H9 (cell line): ENCODE measurements at regions not wholly inside any gene's neighbourhood (a gene's known extent, or its start where the extent isn't known, plus 50 kb on each side); places are given as distances from the start of the nearest gene placed in this dataset.

ENCODE experiments used
- DNase-seq: peaks from one replicate; pipeline ENCODE4 v3.0.0-alpha.2; 2017
- H2AFZ ChIP-seq: one replicate; pipeline ENCODE4 v1.6.1; 2013; ENCODE audit warnings: mild to moderate bottlenecking, low read length, control low read depth, moderate library complexity
- H2AK5ac ChIP-seq: 2 replicates; pipeline ENCODE4 v1.6.1; 2013; ENCODE audit warnings: low read length, control low read depth, mixed read lengths; ENCODE audit not compliant: insufficient read length
- H2BK120ac ChIP-seq: one replicate; pipeline ENCODE4 v1.6.1; 2013; ENCODE audit warnings: low read depth, mild to moderate bottlenecking, low read length, control low read depth, inconsistent platforms; ENCODE audit not compliant: poor library complexity, severe bottlenecking
- H2BK12ac ChIP-seq: 2 replicates; pipeline ENCODE4 v1.6.1; 2013; ENCODE audit warnings: low read length, control low read depth, mixed read lengths, low read depth; ENCODE audit not compliant: insufficient read length
- H2BK15ac ChIP-seq: 2 replicates; pipeline ENCODE4 v1.6.1; 2013; ENCODE audit warnings: low read depth, low read length, control low read depth
- H2BK20ac ChIP-seq: one replicate; pipeline ENCODE4 v1.6.1; 2013; ENCODE audit warnings: low read depth, mild to moderate bottlenecking, low read length, control low read depth, inconsistent platforms; ENCODE audit not compliant: poor library complexity, severe bottlenecking
- H2BK5ac ChIP-seq: 2 replicates; pipeline ENCODE4 v1.6.1; 2013; ENCODE audit warnings: low read length, control low read depth, mixed read lengths; ENCODE audit not compliant: insufficient read length
- H3K14ac ChIP-seq: 2 replicates; pipeline ENCODE4 v1.6.1; 2013; ENCODE audit warnings: low read length, control low read depth; ENCODE audit not compliant: insufficient read depth
- H3K18ac ChIP-seq: 2 replicates; pipeline ENCODE4 v1.6.1; 2013; ENCODE audit warnings: low read depth, mild to moderate bottlenecking, mixed read lengths, low read length, control low read depth; ENCODE audit not compliant: insufficient read length
- H3K23ac ChIP-seq: 2 replicates; pipeline ENCODE4 v1.6.1; 2013; ENCODE audit warnings: low read length, control low read depth, mixed read lengths, low read depth; ENCODE audit not compliant: insufficient read length
- H3K23me2 ChIP-seq: 2 replicates; pipeline ENCODE4 v1.6.1; 2013; ENCODE audit warnings: low read depth, mild to moderate bottlenecking, mixed read lengths, low read length, control low read depth; ENCODE audit not compliant: insufficient read length, poor library complexity, severe bottlenecking
- H3K27ac ChIP-seq: 2 replicates; pipeline ENCODE4 v1.5.1; 2013; ENCODE audit warnings: low read length, control low read depth, mixed read lengths, low read depth; ENCODE audit not compliant: insufficient read length
- H3K27me3 ChIP-seq: 2 replicates; pipeline ENCODE4 v1.6.1; 2013; ENCODE audit warnings: low read length, control low read depth, inconsistent platforms; ENCODE audit not compliant: insufficient read depth
- H3K4ac ChIP-seq: 2 replicates; pipeline ENCODE4 v1.6.1; 2013; ENCODE audit warnings: low read depth, mild to moderate bottlenecking, control low read depth, inconsistent platforms, low read length, moderate library complexity
- H3K4me1 ChIP-seq: 2 replicates; pipeline ENCODE4 v1.6.1; 2013; ENCODE audit warnings: low read length, control low read depth, inconsistent platforms; ENCODE audit not compliant: insufficient read depth
- H3K4me2 ChIP-seq: 2 replicates; pipeline ENCODE4 v1.6.1; 2013; ENCODE audit warnings: low read length, control low read depth, mixed read lengths; ENCODE audit not compliant: insufficient read length, insufficient read depth
- H3K56ac ChIP-seq: 2 replicates; pipeline ENCODE4 v1.6.1; 2013; ENCODE audit warnings: low read depth, mild to moderate bottlenecking, mixed read lengths, low read length, control low read depth; ENCODE audit not compliant: insufficient read length
- H3K79me1 ChIP-seq: 2 replicates; pipeline ENCODE4 v1.6.1; 2013; ENCODE audit warnings: low read depth, mild to moderate bottlenecking, moderate library complexity, low read length, control low read depth, inconsistent platforms; ENCODE audit not compliant: insufficient read depth, poor library complexity, severe bottlenecking
- H3K79me2 ChIP-seq: 2 replicates; pipeline ENCODE4 v1.6.1; 2013; ENCODE audit warnings: low read length, control low read depth, inconsistent platforms; ENCODE audit not compliant: insufficient read depth
- H3K9ac ChIP-seq: 2 replicates; pipeline ENCODE4 v1.6.1; 2013; ENCODE audit warnings: low read length, control low read depth, mixed read lengths; ENCODE audit not compliant: insufficient read length; ENCODE audit errors: extremely low read depth
- H3K9me3 ChIP-seq: one replicate; pipeline ENCODE4 v1.6.1; 2013; ENCODE audit warnings: low read depth, low read length, inconsistent platforms; ENCODE audit not compliant: control insufficient read depth
- H3T11ph ChIP-seq: one replicate; pipeline ENCODE4 v1.6.1; 2013; ENCODE audit warnings: mild to moderate bottlenecking, low read length, control low read depth, inconsistent platforms
- H4K20me1 ChIP-seq: one replicate; pipeline ENCODE4 v1.6.1; 2013; ENCODE audit not compliant: control insufficient read depth, insufficient read length, insufficient read depth
- H4K5ac ChIP-seq: 2 replicates; pipeline ENCODE4 v1.6.1; 2013; ENCODE audit warnings: low read depth, mild to moderate bottlenecking, mixed read lengths, low read length, control low read depth; ENCODE audit not compliant: insufficient read length
- H4K8ac ChIP-seq: replicated peaks from 2 replicates; pipeline ENCODE4 v1.6.1; 2013; ENCODE audit warnings: low read length, control low read depth, mixed read lengths, low read depth; ENCODE audit not compliant: insufficient read length
- H4K91ac ChIP-seq: 2 replicates; pipeline ENCODE4 v1.6.1; 2013; ENCODE audit warnings: low read depth, mild to moderate bottlenecking, moderate library complexity, mixed read lengths, low read length, control low read depth; ENCODE audit not compliant: insufficient read length
- H3K27ac Mint-ChIP-seq, 3 experiments: 2 replicates in 2 of 3; 3 replicates in 1 of 3; pipeline ENCODE4 v1.8.0; 2020 to 2021; ENCODE audit warnings: mixed read lengths in 3 of 3, mild to moderate bottlenecking in 1 of 3, moderate library complexity in 1 of 3
- H3K27me3 Mint-ChIP-seq: 2 replicates; pipeline ENCODE4 v1.8.0; 2021; ENCODE audit warnings: low read depth, mild to moderate bottlenecking, moderate library complexity, mixed read lengths
- H3K36me3 Mint-ChIP-seq, 3 experiments: 2 replicates in 2 of 3; 3 replicates in 1 of 3; pipeline ENCODE4 v1.8.0; 2020 to 2021; ENCODE audit warnings: low read depth in 3 of 3, mixed read lengths in 3 of 3; ENCODE audit not compliant: insufficient read depth in 1 of 3
- H3K4me1 Mint-ChIP-seq, 2 experiments: 2 replicates each; pipeline ENCODE4 v1.8.0; 2020; ENCODE audit warnings: mixed read lengths in 2 of 2
- H3K4me3 Mint-ChIP-seq, 2 experiments: 2 replicates in 1 of 2; 3 replicates in 1 of 2; pipeline ENCODE4 v1.8.0; 2020 to 2021; ENCODE audit warnings: mild to moderate bottlenecking in 2 of 2, mixed read lengths in 2 of 2, moderate library complexity in 1 of 2
- H3K9me3 Mint-ChIP-seq, 2 experiments: 2 replicates in 1 of 2; 3 replicates in 1 of 2; pipeline ENCODE4 v1.8.0; 2020; ENCODE audit warnings: mild to moderate bottlenecking in 2 of 2, mixed read lengths in 2 of 2, moderate library complexity in 1 of 2
- WGBS: extraction: QIAGEN DNeasy Blood & Tissue Kit; methylation state at CpG from one replicate; pipeline ENCODE4 v1.1.7; 2013; ENCODE audit warnings: missing lambda C conversion rate, low lambda C conversion rate, mixed read lengths; ENCODE audit not compliant: insufficient read length; ENCODE audit errors: extremely low coverage; 5-methylcytosine and 5-hydroxymethylcytosine counted together
- TF ChIP-seq, protein P1 (sequence below): fragments of 200-600 bp; sonication (generic); conservative IDR thresholded peaks from 3 replicates; pipeline ENCODE4 v1.8.0; 2021; ENCODE audit warnings: antibody characterized with exemption, mild to moderate bottlenecking

GRCh38 chr1:18574754-18575153 lies 55.9 kb upstream of the PAX7 start:
- no peak overlapping the region for H2BK15ac ChIP-seq
- H2BK120ac ChIP-seq: no peak overlapping the region
- H2BK5ac ChIP-seq: no peak overlapping the region
- H3K79me2 ChIP-seq: no peaks in the 10 kb centered on the region
- H3K14ac ChIP-seq: no peak overlapping the region; the same call in 1 of the 2 replicates
- no peak overlapping the region for H2AFZ ChIP-seq
- no peak overlapping the region for H2BK20ac ChIP-seq
- no peaks in the 10 kb centered on the region for H3K27me3 ChIP-seq
- H4K8ac ChIP-seq: no peak overlapping the region
- no peak overlapping the region for H3K23ac ChIP-seq
- no peak overlapping the region for H4K5ac ChIP-seq
- H2BK12ac ChIP-seq: no peak overlapping the region
- TF ChIP-seq, protein P1, sequence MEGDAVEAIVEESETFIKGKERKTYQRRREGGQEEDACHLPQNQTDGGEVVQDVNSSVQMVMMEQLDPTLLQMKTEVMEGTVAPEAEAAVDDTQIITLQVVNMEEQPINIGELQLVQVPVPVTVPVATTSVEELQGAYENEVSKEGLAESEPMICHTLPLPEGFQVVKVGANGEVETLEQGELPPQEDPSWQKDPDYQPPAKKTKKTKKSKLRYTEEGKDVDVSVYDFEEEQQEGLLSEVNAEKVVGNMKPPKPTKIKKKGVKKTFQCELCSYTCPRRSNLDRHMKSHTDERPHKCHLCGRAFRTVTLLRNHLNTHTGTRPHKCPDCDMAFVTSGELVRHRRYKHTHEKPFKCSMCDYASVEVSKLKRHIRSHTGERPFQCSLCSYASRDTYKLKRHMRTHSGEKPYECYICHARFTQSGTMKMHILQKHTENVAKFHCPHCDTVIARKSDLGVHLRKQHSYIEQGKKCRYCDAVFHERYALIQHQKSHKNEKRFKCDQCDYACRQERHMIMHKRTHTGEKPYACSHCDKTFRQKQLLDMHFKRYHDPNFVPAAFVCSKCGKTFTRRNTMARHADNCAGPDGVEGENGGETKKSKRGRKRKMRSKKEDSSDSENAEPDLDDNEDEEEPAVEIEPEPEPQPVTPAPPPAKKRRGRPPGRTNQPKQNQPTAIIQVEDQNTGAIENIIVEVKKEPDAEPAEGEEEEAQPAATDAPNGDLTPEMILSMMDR: no peak
- no peak overlapping the region for H3T11ph ChIP-seq
- Mint-ChIP-seq H3K4me1 (peaks cover 10 to 23% of the 10 kb centered on the region in 2 experiments), H3K36me3 (no peaks in the 10 kb centered on the region), H3K27me3 (peaks cover 11% of the 10 kb centered on the region), H3K27ac (no peak overlapping the region), H3K9me3 (no peaks in the 10 kb centered on the region), H3K4me3 (no peak overlapping the region)
- no peaks in the 10 kb centered on the region for H3K23me2 ChIP-seq
- no peak overlapping the region for H4K91ac ChIP-seq
- H3K4me2 ChIP-seq: no peak overlapping the region
- no peaks in the 10 kb centered on the region for H3K4me1 ChIP-seq
- no peak overlapping the region for H2AK5ac ChIP-seq
- DNase-seq: no peak
- no peaks in the 10 kb centered on the region for H3K79me1 ChIP-seq
- H3K27ac ChIP-seq: no peak overlapping the region
- H3K9ac ChIP-seq: no peak overlapping the region
- H3K9me3 ChIP-seq: no peaks in the 10 kb centered on the region
- H3K18ac ChIP-seq: no peak overlapping the region
- H3K4ac ChIP-seq: no peak overlapping the region
- no CpG with 5 or more reads among the region's 5 CpGs for WGBS
- H3K56ac ChIP-seq: no peak overlapping the region
- no peaks in the 10 kb centered on the region for H4K20me1 ChIP-seq
